DND-41 (cell line): ENCODE measurements at regions not wholly inside any gene's neighbourhood (a gene's known extent, or its start where the extent isn't known, plus 50 kb on each side); places are given as distances from the start of the nearest gene placed in this dataset.

Experiments
- ATAC-seq: fragments of 200-7000 bp; cut with Tn5 transposase; 3 replicates; pipeline ENCODE4 v1.9.1; 2021; ENCODE audit warnings: low read depth; ENCODE audit not compliant: insufficient read depth
- DNase-seq: peaks from one replicate; pipeline ENCODE4 v3.0.0-alpha.2; 2020
- H2AFZ ChIP-seq: 2 replicates; pipeline ENCODE4 v1.6.0; 2012; ENCODE audit warnings: low read depth, low read length
- H3K27ac ChIP-seq: 2 replicates; pipeline ENCODE4 v1.5.1; 2012; ENCODE audit warnings: low read length, inconsistent platforms
- H3K27me3 ChIP-seq: fragments of 200-600 bp; sonication (generic); 2 replicates; pipeline ENCODE4 v1.6.0; 2012; ENCODE audit warnings: low read length, mild to moderate bottlenecking, inconsistent platforms; ENCODE audit not compliant: insufficient read depth, poor library complexity
- H3K36me3 ChIP-seq: 2 replicates; pipeline ENCODE4 v1.5.1; 2012; ENCODE audit warnings: low read length, inconsistent platforms; ENCODE audit not compliant: insufficient read depth
- H3K4me1 ChIP-seq: 2 replicates; pipeline ENCODE4 v1.5.1; 2012; ENCODE audit warnings: mild to moderate bottlenecking, low read length; ENCODE audit not compliant: insufficient read depth
- H3K4me2 ChIP-seq: 2 replicates; pipeline ENCODE4 v1.6.0; 2012; ENCODE audit warnings: mild to moderate bottlenecking, moderate library complexity, low read length, inconsistent platforms; ENCODE audit not compliant: insufficient read depth
- H3K4me3 ChIP-seq, 2 experiments: fragments of 200-600 bp in 1 of 2; shearing (Covaris generic) in 1 of 2; 2 replicates each; pipeline ENCODE4 v1.5.1; 2012 to 2016; ENCODE audit warnings: inconsistent platforms in 2 of 2, low read length in 2 of 2, mild to moderate bottlenecking in 2 of 2, low read depth in 1 of 2, moderate library complexity in 1 of 2
- H3K79me2 ChIP-seq: 2 replicates; pipeline ENCODE4 v1.6.0; 2012; ENCODE audit warnings: low read length, inconsistent platforms; ENCODE audit not compliant: insufficient read depth
- H3K9ac ChIP-seq: 2 replicates; pipeline ENCODE4 v1.6.0; 2012; ENCODE audit warnings: low read depth, mild to moderate bottlenecking, inconsistent platforms, low read length, moderate library complexity
- H3K9me3 ChIP-seq: 2 replicates; pipeline ENCODE4 v1.5.1; 2012; ENCODE audit warnings: low read length, moderate library complexity, mild to moderate bottlenecking, inconsistent platforms; ENCODE audit not compliant: insufficient read depth, severe bottlenecking
- H4K20me1 ChIP-seq: 2 replicates; pipeline ENCODE4 v1.6.0; 2012; ENCODE audit warnings: low read length; ENCODE audit not compliant: insufficient read depth
- CTCF ChIP-seq: IDR thresholded peaks from 2 replicates; pipeline ENCODE4 v1.5.1; 2012; ENCODE audit warnings: borderline replicate concordance, low read length, moderate library complexity, mild to moderate bottlenecking; ENCODE audit not compliant: poor library complexity, severe bottlenecking; ENCODE audit errors: extremely low read depth
- EZH2 ChIP-seq: IDR thresholded peaks from 3 replicates; pipeline ENCODE4 v1.6.1; 2012; ENCODE audit warnings: borderline replicate concordance, low read depth, mild to moderate bottlenecking, moderate library complexity, low read length, inconsistent platforms; ENCODE audit not compliant: severe bottlenecking

- 0 out of 3 replicates have a peak, but pooled peaks have one; percentile 24 for ATAC-seq
- Histone ChIP-seq H3K9me3 (no peaks in the 10 kb centered on the region), H3K9ac (no peak overlapping the region), H3K4me2 (no peak overlapping the region), H3K79me2 (no peaks in the 10 kb centered on the region), H3K4me3 (no peak overlapping the region), H3K27ac (no peak overlapping the region), H4K20me1 (no peaks in the 10 kb centered on the region), H2AFZ (no peak overlapping the region), H3K4me1 (no peaks in the 10 kb centered on the region), H3K27me3 (peaks cover 3% of the 10 kb centered on the region), H3K36me3 (no peaks in the 10 kb centered on the region)
- DNase-seq, result no peak
- TF ChIP-seq CTCF (no peak), EZH2 (no peak)
Measured at GRCh38 chr7:50185951-50186682, 93.1 kb upstream of the ZPBP start.

GRCh38 chr7:50185208-50185607 lies 92.2 kb upstream of the ZPBP start:
- Histone ChIP-seq H3K27me3 (no peaks in the 10 kb centered on the region), H4K20me1 (no peaks in the 10 kb centered on the region), H3K4me1 (no peaks in the 10 kb centered on the region), H3K79me2 (no peaks in the 10 kb centered on the region), H3K4me2 (no peak overlapping the region), H2AFZ (no peak overlapping the region), H3K9ac (no peak overlapping the region), H3K27ac (no peak overlapping the region), H3K4me3 (no peak overlapping the region), H3K9me3 (no peaks in the 10 kb centered on the region), H3K36me3 (no peaks in the 10 kb centered on the region)
- ATAC-seq, result no peak
- TF ChIP-seq CTCF (no peak), EZH2 (no peak)
- no peak for DNase-seq

GRCh38 chr7:50184271-50184990 lies 91.4 kb upstream of the ZPBP start:
- Histone ChIP-seq H3K9me3 (no peaks in the 10 kb centered on the region), H3K36me3 (no peaks in the 10 kb centered on the region), H3K27ac (no peak overlapping the region), H2AFZ (no peak overlapping the region), H3K27me3 (no peaks in the 10 kb centered on the region), H3K4me2 (no peak overlapping the region), H4K20me1 (no peaks in the 10 kb centered on the region), H3K9ac (no peak overlapping the region), H3K79me2 (no peaks in the 10 kb centered on the region), H3K4me3 (no peak overlapping the region), H3K4me1 (no peaks in the 10 kb centered on the region)
- DNase-seq (no peak), ATAC-seq (no peak)
- TF ChIP-seq CTCF, result no peak
- no peak for TF ChIP-seq EZH2
